IPS DF 6.9 (cell line): ENCODE measurements at regions not wholly inside any gene's neighbourhood (a gene's known extent, or its start where the extent isn't known, plus 50 kb on each side); places are given as distances from the start of the nearest gene placed in this dataset.

Source experiments
- DNase-seq: peaks from one replicate; pipeline ENCODE4 v3.0.0-alpha.2; 2013; ENCODE audit warnings: low read depth, low spot score
- H3K27ac ChIP-seq: one replicate; pipeline ENCODE4 v1.5.1; 2013; ENCODE audit warnings: low read length, control low read depth
- H3K27me3 ChIP-seq: 2 replicates; pipeline ENCODE4 v1.6.1; 2013; ENCODE audit warnings: mild to moderate bottlenecking, low read length; ENCODE audit not compliant: control insufficient read depth, insufficient read depth
- H3K36me3 ChIP-seq: 2 replicates; pipeline ENCODE4 v1.6.1; 2013; ENCODE audit warnings: low read length; ENCODE audit not compliant: control insufficient read depth, insufficient read depth
- H3K4me1 ChIP-seq: 2 replicates; pipeline ENCODE4 v1.6.1; 2013; ENCODE audit warnings: low read length; ENCODE audit not compliant: control insufficient read depth, insufficient read depth
- H3K4me3 ChIP-seq: 2 replicates; pipeline ENCODE4 v1.5.1; 2013; ENCODE audit warnings: mild to moderate bottlenecking, low read length
- H3K9me3 ChIP-seq: 2 replicates; pipeline ENCODE4 v1.6.1; 2013; ENCODE audit warnings: low read length, inconsistent platforms; ENCODE audit not compliant: control insufficient read depth, insufficient read depth
- WGBS: extraction: QIAGEN DNeasy Blood & Tissue Kit; methylation state at CpG from one replicate; pipeline ENCODE4 v1.1.7; 2013; ENCODE audit warnings: mixed read lengths, missing lambda C conversion rate; ENCODE audit not compliant: insufficient read length, insufficient coverage; 5-methylcytosine and 5-hydroxymethylcytosine counted together

- H3K4me3 ChIP-seq: no peak overlapping the region
- no peak overlapping the region for H3K27ac ChIP-seq
- H3K4me1 ChIP-seq: no peaks in the 10 kb centered on the region
- no peaks in the 10 kb centered on the region for H3K9me3 ChIP-seq
- no peaks in the 10 kb centered on the region for H3K36me3 ChIP-seq
- no peak for DNase-seq
- no CpG with 5 or more reads among the region's 2 CpGs for WGBS
- no peaks in the 10 kb centered on the region for H3K27me3 ChIP-seq
These were observed 133.5 kb upstream of the PITRM1 start for GRCh38 chr10:3306050-3306449.

DNA sequence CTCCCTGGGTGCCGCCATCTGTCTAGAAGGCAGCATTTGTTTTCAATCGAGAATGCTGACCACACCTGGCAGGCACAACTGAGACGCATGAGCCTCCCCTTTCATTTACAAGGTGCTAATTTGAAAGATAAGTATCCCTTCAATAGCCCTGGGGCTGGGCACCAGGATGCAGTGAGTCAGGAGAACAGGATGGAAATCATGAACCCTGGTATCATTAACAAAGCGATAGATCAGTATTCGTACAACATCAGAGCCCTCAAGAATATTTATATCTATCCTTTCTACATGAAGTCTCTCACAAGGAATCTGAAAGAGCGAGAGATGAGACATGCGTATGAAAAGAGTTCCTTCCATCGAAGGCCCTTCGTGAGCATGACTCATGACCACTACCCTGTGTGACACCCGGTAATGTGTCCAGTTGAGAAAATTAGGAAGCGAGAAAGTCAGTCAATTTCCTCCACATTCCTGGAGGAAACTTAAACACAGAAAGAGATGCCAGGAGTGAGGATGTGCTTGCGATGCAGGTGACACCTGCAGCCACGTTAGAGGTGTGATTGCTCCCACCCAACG, 123.1 kb upstream of the PITRM1 start:
- Histone ChIP-seq H3K27ac (no peak overlapping the region), H3K27me3 (no peaks in the 10 kb centered on the region), H3K36me3 (no peaks in the 10 kb centered on the region), H3K4me1 (peaks cover 2% of the 10 kb centered on the region; the same call in 1 of the 2 replicates), H3K4me3 (no peak overlapping the region), H3K9me3 (no peaks in the 10 kb centered on the region)
- DNase-seq: no peak
- WGBS: no CpG with 5 or more reads among the region's 14 CpGs

DNA sequence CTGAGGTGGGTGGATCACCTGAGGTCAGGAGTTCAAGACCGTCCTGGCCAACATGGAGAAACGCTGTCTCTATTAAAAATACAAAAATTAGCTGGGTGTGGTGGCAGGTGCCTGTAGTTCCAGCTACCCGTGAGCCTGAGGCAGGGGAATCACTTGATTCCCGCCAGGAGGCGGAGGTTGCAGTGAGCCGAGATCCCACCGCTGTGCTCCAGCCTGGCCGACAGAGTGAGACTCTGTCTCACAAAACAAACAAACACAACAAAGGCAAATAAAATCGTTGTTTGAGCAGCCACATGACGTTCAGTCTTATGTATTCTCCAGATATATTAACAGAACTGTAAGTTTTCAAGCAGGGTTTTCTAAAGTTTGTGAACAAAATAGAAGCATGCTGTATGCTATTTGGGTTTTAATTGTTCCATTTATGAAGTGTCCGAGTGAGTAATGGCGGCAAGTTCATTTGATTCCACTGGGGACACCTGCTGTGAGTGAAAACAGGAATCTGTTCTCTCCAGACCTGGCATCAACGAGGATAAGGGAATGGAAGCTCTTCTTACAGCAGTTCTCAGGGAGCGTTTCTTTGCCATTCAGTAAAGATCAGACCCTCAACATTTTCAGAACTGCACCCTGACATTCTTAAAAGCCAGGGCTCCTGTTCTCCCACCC, 122.5 kb upstream of the PITRM1 start:
- WGBS: no CpG with 5 or more reads among the region's 14 CpGs
- DNase-seq: no peak

DNA sequence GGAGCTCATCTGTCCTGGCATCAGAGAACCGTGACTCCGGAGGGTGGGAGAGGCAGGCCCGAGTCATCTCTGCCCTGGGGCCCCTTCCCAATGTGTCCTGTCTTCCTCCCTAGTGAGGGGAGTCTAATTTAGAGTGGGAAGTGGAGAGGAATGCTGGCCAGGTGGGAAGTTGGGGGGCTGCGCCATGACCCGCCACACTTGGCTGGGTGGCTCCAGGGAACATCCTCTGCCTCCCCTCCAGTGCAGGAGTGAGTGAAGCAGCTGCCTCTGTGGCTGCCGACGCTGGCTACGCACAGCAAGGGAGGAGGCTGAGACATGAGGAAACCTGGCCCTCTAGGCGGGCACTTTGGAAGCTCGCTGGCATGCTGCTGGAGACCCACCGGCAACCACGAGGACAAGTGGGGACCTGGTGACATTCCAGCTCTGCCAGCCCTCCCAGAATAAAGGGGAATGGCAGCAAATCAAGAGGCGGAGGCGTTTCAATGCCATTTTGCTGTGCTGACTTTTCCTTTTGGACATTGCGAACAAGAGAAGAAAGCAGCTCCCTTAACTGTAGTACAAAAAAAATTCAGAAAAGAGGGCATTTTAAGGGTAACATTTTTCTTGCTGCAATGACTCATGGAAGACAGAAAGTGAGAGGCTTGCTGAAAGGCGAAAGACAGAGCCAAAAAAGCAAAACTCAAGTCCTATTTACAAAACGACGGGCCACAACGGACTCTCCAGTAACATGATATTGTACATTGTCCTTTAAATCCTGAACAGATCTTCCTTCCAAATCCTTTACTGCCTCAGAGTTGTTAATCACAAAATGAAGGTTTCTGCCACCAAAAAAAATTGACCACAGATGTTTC, 121.2 kb upstream of the PITRM1 start:
- Histone ChIP-seq H3K27me3 (no peaks in the 10 kb centered on the region), H3K27ac (no peak overlapping the region), H3K36me3 (no peaks in the 10 kb centered on the region), H3K9me3 (no peaks in the 10 kb centered on the region), H3K4me3 (no peak overlapping the region), H3K4me1 (peaks cover 2% of the 10 kb centered on the region; the same call in 1 of the 2 replicates)
- no CpG with 5 or more reads among the region's 19 CpGs for WGBS
- no peak for DNase-seq

More for the DNA sequence above, 122.5 kb upstream of the PITRM1 start:
- H3K4me1 ChIP-seq: peaks cover 2% of the 10 kb centered on the region; the same call in 1 of the 2 replicates
- H3K36me3 ChIP-seq: no peaks in the 10 kb centered on the region
- no peaks in the 10 kb centered on the region for H3K27me3 ChIP-seq
- H3K27ac ChIP-seq: no peak overlapping the region
- no peaks in the 10 kb centered on the region for H3K9me3 ChIP-seq
- no peak overlapping the region for H3K4me3 ChIP-seq

GRCh38 chr10:3292636-3293035, 120.1 kb upstream of the PITRM1 start:
- H3K27me3 ChIP-seq: no peaks in the 10 kb centered on the region
- WGBS: no CpG with 5 or more reads among the region's 8 CpGs
- H3K9me3 ChIP-seq: no peaks in the 10 kb centered on the region
- H3K36me3 ChIP-seq: no peaks in the 10 kb centered on the region
- H3K4me3 ChIP-seq: no peak overlapping the region
- peaks cover 2% of the 10 kb centered on the region for H3K4me1 ChIP-seq
- no peak for DNase-seq
- H3K27ac ChIP-seq: no peak overlapping the region

GRCh38 chr10:3290550-3290949, 118.0 kb upstream of the PITRM1 start:
- H3K27ac ChIP-seq: no peak overlapping the region
- H3K4me3 ChIP-seq: no peak overlapping the region
- no peaks in the 10 kb centered on the region for H3K36me3 ChIP-seq
- WGBS: no CpG with 5 or more reads among the region's 12 CpGs
- no peak for DNase-seq
- H3K4me1 ChIP-seq: peaks cover 2% of the 10 kb centered on the region
- H3K27me3 ChIP-seq: no peaks in the 10 kb centered on the region
- H3K9me3 ChIP-seq: no peaks in the 10 kb centered on the region

DNA sequence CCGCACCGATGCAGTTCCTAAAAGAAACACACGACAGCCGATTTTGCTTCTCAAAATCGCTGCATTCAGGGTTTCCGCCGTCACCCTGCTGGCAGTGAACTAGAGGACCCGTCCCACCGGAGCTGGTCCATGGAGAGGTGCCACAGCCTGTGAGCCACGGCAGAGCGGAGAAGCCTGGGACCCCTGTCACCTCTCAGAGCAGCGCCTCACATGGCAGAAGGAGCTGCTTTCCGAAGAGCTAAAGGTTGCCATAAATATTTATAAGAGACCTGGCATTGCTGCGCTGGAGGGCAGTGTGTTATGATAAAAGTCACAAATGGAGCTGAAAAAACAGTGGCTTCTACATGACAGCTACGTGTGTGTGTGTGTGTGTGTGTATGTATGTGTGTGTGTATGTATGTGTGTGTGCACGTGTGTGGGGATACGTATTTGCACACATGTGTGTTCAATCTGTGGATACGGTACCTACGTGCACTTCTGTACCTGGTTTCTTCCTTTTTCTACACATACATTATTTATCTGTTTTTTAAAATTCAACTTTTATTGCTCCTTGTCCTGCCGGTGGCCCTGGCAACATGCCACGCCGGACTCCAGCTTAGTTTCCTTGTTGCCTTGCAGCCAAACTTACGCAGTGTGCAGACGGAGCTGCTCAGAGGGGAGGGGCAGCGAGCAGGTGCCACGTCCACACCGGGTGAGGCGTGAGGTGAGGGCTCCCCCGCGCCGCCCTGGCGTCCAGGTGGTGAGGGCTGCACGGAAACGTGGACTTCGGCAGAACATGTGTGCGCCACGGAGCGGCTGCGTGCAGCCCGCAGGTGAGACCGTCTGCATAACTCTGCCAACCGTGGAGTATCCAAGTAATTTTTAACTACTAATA, 115.2 kb upstream of the PITRM1 start:
- WGBS: no CpG with 5 or more reads among the region's 42 CpGs
- Histone ChIP-seq H3K4me3 (no peak overlapping the region), H3K36me3 (no peaks in the 10 kb centered on the region), H3K27me3 (no peaks in the 10 kb centered on the region), H3K4me1 (no peaks in the 10 kb centered on the region; the same call in 1 of the 2 replicates), H3K9me3 (no peaks in the 10 kb centered on the region), H3K27ac (no peak overlapping the region)
- DNase-seq: no peak

GRCh38 chr10:3282674-3283017, 110.1 kb upstream of the PITRM1 start:
- no peaks in the 10 kb centered on the region for H3K36me3 ChIP-seq
- no peak overlapping the region for H3K4me3 ChIP-seq
- DNase-seq: no peak
- WGBS: no CpG with 5 or more reads among the region's 1 CpG
- no peaks in the 10 kb centered on the region for H3K4me1 ChIP-seq
- H3K27ac ChIP-seq: no peak overlapping the region
- no peaks in the 10 kb centered on the region for H3K9me3 ChIP-seq
- no peaks in the 10 kb centered on the region for H3K27me3 ChIP-seq

DNA sequence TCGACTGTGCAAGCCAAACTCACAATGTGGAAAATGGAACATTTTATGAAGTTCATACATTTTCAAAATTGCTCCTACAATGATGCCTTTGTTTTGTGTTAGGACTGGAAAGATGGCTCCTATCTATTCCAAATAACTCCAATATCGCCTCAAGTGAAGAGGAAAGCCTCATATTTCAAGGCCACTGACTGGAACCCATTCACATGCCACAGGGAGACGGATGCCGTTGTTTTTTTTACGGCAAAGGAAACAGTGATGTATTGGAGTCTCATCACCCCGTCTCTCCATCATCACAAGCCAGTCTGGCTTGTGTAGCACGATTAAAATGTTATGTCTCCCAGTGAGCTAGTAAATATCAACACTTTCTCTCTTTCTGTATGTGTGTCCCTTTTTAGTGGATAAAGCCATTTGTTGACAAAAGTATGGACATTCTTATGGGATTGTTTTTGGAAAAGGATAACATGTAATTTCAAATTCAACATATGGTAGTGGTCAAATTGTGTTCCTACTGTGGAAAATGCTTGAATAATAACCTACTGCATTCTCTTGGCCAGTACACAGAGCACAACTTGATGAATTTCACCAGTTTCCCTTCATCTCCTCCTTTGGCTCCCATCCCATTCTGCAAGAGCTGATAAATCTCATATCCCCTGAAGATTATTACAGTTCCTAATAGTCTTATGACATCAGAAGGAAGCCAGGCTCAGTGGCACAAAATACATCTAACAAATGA, 109.5 kb upstream of the PITRM1 start:
- H3K36me3 ChIP-seq: no peaks in the 10 kb centered on the region
- H3K4me1 ChIP-seq: no peaks in the 10 kb centered on the region
- WGBS: no CpG with 5 or more reads among the region's 7 CpGs
- H3K27ac ChIP-seq: no peak overlapping the region
- no peaks in the 10 kb centered on the region for H3K27me3 ChIP-seq
- H3K9me3 ChIP-seq: no peaks in the 10 kb centered on the region
- H3K4me3 ChIP-seq: no peak overlapping the region
- DNase-seq: no peak
